HG03378 (cell line): ENCODE measurements at regions not wholly inside any gene's neighbourhood (a gene's known extent, or its start where the extent isn't known, plus 50 kb on each side); places are given as distances from the start of the nearest gene placed in this dataset.
"Not testable (repeated sequence)": the region's sequence is repeated elsewhere in the genome, so short reads cannot be mapped to it uniquely, and the experiment has no call there.

ENCODE experiments used
- ATAC-seq: cut with Tn5 transposase; IDR thresholded peaks from one replicate; pipeline ENCODE4 v1.9.1; 2021; ENCODE audit warnings: mild to moderate bottlenecking, moderate library complexity; ENCODE audit not compliant: unreplicated experiment

- ATAC-seq, result no peak
Measured at GRCh38 chr5:127133071-127133470, 59.8 kb upstream of the C5orf63 start.

GRCh38 chr5:127136908-127137307 lies 63.6 kb upstream of the C5orf63 start:
- ATAC-seq, result no peak

- ATAC-seq, result no peak
Measured at GRCh38 chr5:127143722-127144121, 70.4 kb upstream of the C5orf63 start.

- no peak for ATAC-seq
Measured at GRCh38 chr5:127153031-127153430, 79.7 kb upstream of the C5orf63 start.

- ATAC-seq, result no peak
Measured at GRCh38 chr5:127153521-127153920, 80.2 kb upstream of the C5orf63 start.

- no peak for ATAC-seq
Measured at GRCh38 chr5:127163750-127164149, 90.4 kb upstream of the C5orf63 start.

GRCh38 chr5:127170918-127171600 lies 97.8 kb upstream of the C5orf63 start:
- no peak for ATAC-seq

GRCh38 chr5:127176769-127177168 lies 103.5 kb upstream of the C5orf63 start:
- ATAC-seq, result no peak

GRCh38 chr5:127182631-127183030 lies 108.0 kb upstream of the MEGF10 start:
- ATAC-seq, result not testable (repeated sequence)

GRCh38 chr5:127183332-127183731 lies 107.3 kb upstream of the MEGF10 start:
- ATAC-seq, result no peak

- no peak for ATAC-seq
Measured at GRCh38 chr5:127184851-127185250, 105.7 kb upstream of the MEGF10 start.

- ATAC-seq, result no peak
Measured at GRCh38 chr5:127186657-127187056, 103.9 kb upstream of the MEGF10 start.

- no peak for ATAC-seq
Measured at GRCh38 chr5:127187706-127188105, 102.9 kb upstream of the MEGF10 start.

- ATAC-seq, result no peak
Measured at GRCh38 chr5:127192150-127192549, 98.4 kb upstream of the MEGF10 start.

- ATAC-seq, result no peak
Measured at GRCh38 chr5:127192836-127193338, 97.7 kb upstream of the MEGF10 start.

- no peak for ATAC-seq
Measured at GRCh38 chr5:127196042-127196441, 94.6 kb upstream of the MEGF10 start.

GRCh38 chr5:127197402-127198167 lies 93.0 kb upstream of the MEGF10 start:
- ATAC-seq, result not testable (repeated sequence)

GRCh38 chr5:127202738-127203137 lies 87.9 kb upstream of the MEGF10 start:
- ATAC-seq, result not testable (repeated sequence)

- no peak for ATAC-seq
Measured at GRCh38 chr5:127203818-127204217, 86.8 kb upstream of the MEGF10 start.

- no peak for ATAC-seq
Measured at GRCh38 chr5:127205147-127205546, 85.4 kb upstream of the MEGF10 start.

GRCh38 chr5:127206320-127207113 lies 84.1 kb upstream of the MEGF10 start:
- no peak for ATAC-seq
